Daoy (cell line): ENCODE measurements at regions not wholly inside any gene's neighbourhood (a gene's known extent, or its start where the extent isn't known, plus 50 kb on each side); places are given as distances from the start of the nearest gene placed in this dataset.

Source experiments
- DNase-seq: peaks from one replicate; pipeline ENCODE4 v3.0.0-alpha.2; 2015; ENCODE audit warnings: low read depth

- no peak for DNase-seq
Observed at GRCh38 chr9:88034964-88035363, 60.6 kb upstream of the CDK20 start.

GRCh38 chr9:88033359-88033702 lies 59.0 kb upstream of the CDK20 start:
- no peak for DNase-seq

- no peak for DNase-seq
Observed at GRCh38 chr9:88028338-88028737, 54.0 kb upstream of the CDK20 start.

GRCh38 chr9:88026118-88026479 lies 51.8 kb upstream of the CDK20 start:
- no peak for DNase-seq

- DNase-seq = no peak
Observed at GRCh38 chr9:88025411-88026117, 51.2 kb upstream of the CDK20 start.

DNA sequence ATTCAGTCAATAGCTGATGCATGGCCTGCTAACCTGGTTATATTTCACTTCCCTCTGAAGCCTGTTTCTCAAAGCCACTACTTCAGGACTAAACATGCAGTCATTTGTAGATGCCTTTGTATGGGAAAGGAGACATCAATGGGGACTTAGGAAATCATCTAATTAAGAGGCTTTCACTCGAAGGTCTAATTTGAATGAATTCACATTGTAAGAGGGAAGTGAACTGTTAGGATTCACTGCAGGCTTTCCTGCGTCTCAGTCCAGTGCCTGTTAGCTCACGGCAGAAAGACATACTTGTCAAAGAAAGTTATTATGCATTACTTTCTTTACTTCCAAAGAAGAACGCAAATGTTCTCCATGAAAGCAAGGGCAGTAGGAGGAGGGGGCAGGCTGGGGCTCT lies 50.6 kb upstream of the CDK20 start:
- DNase-seq = no peak
